Activated CD8-positive, alpha-beta T cell treated with anti-CD3 and anti-CD28 coated beads, Interleukin-2, amount 10 ng/mL, durations not matched to agents 7 days and 5 days (primary cell): ENCODE measurements at regions not wholly inside any gene's neighbourhood (a gene's known extent, or its start where the extent isn't known, plus 50 kb on each side); places are given as distances from the start of the nearest gene placed in this dataset.
"Not testable (repeated sequence)": the region's sequence is repeated elsewhere in the genome, so short reads cannot be mapped to it uniquely, and the experiment has no call there.

Source experiments
- ATAC-seq: fragments of 150-1000 bp; cut with Tn5 transposase; one replicate; pipeline ENCODE4 v1.10.0; 2021; ENCODE audit warnings: moderate library complexity
- CTCF ChIA-PET: fragments of 350-600 bp; sonication (Branson Sonifier 250); formaldehyde crosslinking; loops from one replicate; lab custom pipeline; 2021; ENCODE audit warnings: antibody characterized with exemption; lab: Charles Lee
- POLR2A ChIA-PET: fragments of 350-600 bp; sonication (Branson Sonifier 250); formaldehyde crosslinking; loops from one replicate; lab custom pipeline; 2021; ENCODE audit warnings: antibody characterized with exemption; lab: Charles Lee
- DNase-seq: peaks from one replicate; pipeline ENCODE4 v3.0.0-alpha.2; 2020
- H3K27ac Mint-ChIP-seq: one replicate; pipeline ENCODE4 v1.8.0; 2021; ENCODE audit warnings: mild to moderate bottlenecking, mixed read lengths
- H3K27me3 Mint-ChIP-seq: one replicate; pipeline ENCODE4 v1.8.0; 2021; ENCODE audit warnings: low read depth, mixed read lengths
- H3K36me3 Mint-ChIP-seq: one replicate; pipeline ENCODE4 v1.8.0; 2021; ENCODE audit warnings: low read depth, mixed read lengths
- H3K4me1 Mint-ChIP-seq: one replicate; pipeline ENCODE4 v1.8.0; 2021; ENCODE audit warnings: low read depth, mixed read lengths
- H3K4me3 Mint-ChIP-seq: one replicate; pipeline ENCODE4 v1.8.0; 2021; ENCODE audit warnings: mild to moderate bottlenecking, mixed read lengths
- H3K9me3 Mint-ChIP-seq: one replicate; pipeline ENCODE4 v1.8.0; 2022; ENCODE audit warnings: mixed read lengths; ENCODE audit not compliant: insufficient read depth

- no peak for ATAC-seq
- Mint-ChIP-seq H3K36me3 (no peaks in the 10 kb centered on the region), H3K4me3 (no peak overlapping the region), H3K9me3 (no peaks in the 10 kb centered on the region), H3K4me1 (peaks cover 75% of the 10 kb centered on the region), H3K27ac (peak overlapping the region; percentile 99), H3K27me3 (no peaks in the 10 kb centered on the region)
- no peak for DNase-seq
- ChIA-PET CTCF (interaction anchor here (0.6 to 13.1 kb wide), 11 partner anchors 9 to 218 kb away, joined by 3 to 271 read pairs (median 15); no protein-coding TSS in a partner anchor), POLR2A (interaction anchor here (0.9 to 6.3 kb wide), 5 partner anchors 26 to 106 kb away, joined by 3 to 63 read pairs (median 6); partner anchors contain the start of gene KLF13)
Measured at GRCh38 chr15:31433091-31433490, 106.5 kb downstream of the KLF13 start.

- POLR2A ChIA-PET = interaction anchor here (0.9 to 6.3 kb wide), 8 partner anchors 26 to 106 kb away, joined by 3 to 92 read pairs (median 8); partner anchors contain the start of gene KLF13
- ATAC-seq (no peak), DNase-seq (no peak)
- Mint-ChIP-seq H3K27me3 (no peaks in the 10 kb centered on the region), H3K9me3 (no peaks in the 10 kb centered on the region), H3K4me3 (no peak overlapping the region), H3K36me3 (no peaks in the 10 kb centered on the region), H3K27ac (peak overlapping the region; percentile 99), H3K4me1 (peaks cover 79% of the 10 kb centered on the region)
- CTCF ChIA-PET = interaction anchor here (0.8 to 13.1 kb wide), 14 partner anchors 9 to 233 kb away, joined by 3 to 271 read pairs (median 14); no protein-coding TSS in a partner anchor
Measured at GRCh38 chr15:31433574-31433973, 106.9 kb downstream of the KLF13 start.

GRCh38 chr15:31434275-31434587 lies 107.6 kb downstream of the KLF13 start:
- no peaks in the 10 kb centered on the region for H3K36me3 Mint-ChIP-seq
- DNase-seq (no peak), ATAC-seq (no peak)
- H3K4me1 Mint-ChIP-seq = peaks cover 81% of the 10 kb centered on the region
- no peaks in the 10 kb centered on the region for H3K9me3 Mint-ChIP-seq
- CTCF ChIA-PET = interaction anchor here (0.9 to 13.1 kb wide), 37 partner anchors 10 to 540 kb away, joined by 3 to 271 read pairs (median 8); no protein-coding TSS in a partner anchor
- POLR2A ChIA-PET = interaction anchor here (0.5 to 6.3 kb wide), 36 partner anchors 9 to 171 kb away, joined by 3 to 92 read pairs (median 4); partner anchors contain the start of gene KLF13
- peak overlapping the region; percentile 74 for H3K4me3 Mint-ChIP-seq
- no peaks in the 10 kb centered on the region for H3K27me3 Mint-ChIP-seq
- H3K27ac Mint-ChIP-seq = peak overlapping the region; percentile 99

- ATAC-seq (peak; percentile 77), DNase-seq (peak; percentile 95)
- H3K27me3 Mint-ChIP-seq = no peaks in the 10 kb centered on the region
- H3K9me3 Mint-ChIP-seq = no peaks in the 10 kb centered on the region
- peak overlapping the region; percentile 74 for H3K4me3 Mint-ChIP-seq
- ChIA-PET POLR2A (interaction anchor here (0.5 to 6.3 kb wide), 41 partner anchors 9 to 220 kb away, joined by 3 to 92 read pairs (median 5); partner anchors contain the start of gene KLF13), CTCF (interaction anchor here (0.8 to 13.1 kb wide), 44 partner anchors 9 to 541 kb away, joined by 3 to 271 read pairs (median 6); partner anchors contain the start of gene KLF13)
- H3K27ac Mint-ChIP-seq = peak overlapping the region; percentile 99
- H3K36me3 Mint-ChIP-seq = no peaks in the 10 kb centered on the region
- H3K4me1 Mint-ChIP-seq = peaks cover 86% of the 10 kb centered on the region
Measured at GRCh38 chr15:31434588-31435260, 108.1 kb downstream of the KLF13 start.

GRCh38 chr15:31435261-31435911 lies 108.8 kb downstream of the KLF13 start:
- DNase-seq (peak; percentile 92), ATAC-seq (peak; percentile 71)
- Mint-ChIP-seq H3K27ac (peak overlapping the region; percentile 99), H3K4me3 (peak overlapping the region; percentile 74), H3K36me3 (no peaks in the 10 kb centered on the region), H3K4me1 (peaks cover 83% of the 10 kb centered on the region), H3K9me3 (no peaks in the 10 kb centered on the region), H3K27me3 (no peaks in the 10 kb centered on the region)
- CTCF ChIA-PET = interaction anchor here (0.8 to 13.1 kb wide), 44 partner anchors 8 to 541 kb away, joined by 3 to 271 read pairs (median 6); partner anchors contain the start of gene KLF13
- POLR2A ChIA-PET = interaction anchor here (1.0 to 6.3 kb wide), 34 partner anchors 8 to 220 kb away, joined by 3 to 92 read pairs (median 6); partner anchors contain the start of gene KLF13

- Mint-ChIP-seq H3K4me1 (peaks cover 82% of the 10 kb centered on the region), H3K27ac (peak overlapping the region; percentile 99), H3K36me3 (no peaks in the 10 kb centered on the region), H3K4me3 (peak overlapping the region; percentile 74), H3K27me3 (no peaks in the 10 kb centered on the region), H3K9me3 (no peaks in the 10 kb centered on the region)
- ChIA-PET POLR2A (interaction anchor here (0.8 to 6.3 kb wide), 20 partner anchors 30 to 221 kb away, joined by 3 to 92 read pairs (median 8); partner anchors contain the start of gene KLF13), CTCF (interaction anchor here (0.9 to 13.1 kb wide), 29 partner anchors 8 to 238 kb away, joined by 3 to 271 read pairs (median 8); partner anchors contain the start of gene KLF13)
- peak; percentile 12 for ATAC-seq
- DNase-seq = peak; percentile 54
Measured at GRCh38 chr15:31435912-31436628, 109.4 kb downstream of the KLF13 start.

- Mint-ChIP-seq H3K4me3 (no peak overlapping the region), H3K27ac (peak overlapping the region; percentile 99), H3K27me3 (no peaks in the 10 kb centered on the region), H3K4me1 (peaks cover 87% of the 10 kb centered on the region), H3K9me3 (no peaks in the 10 kb centered on the region), H3K36me3 (no peaks in the 10 kb centered on the region)
- ChIA-PET POLR2A (interaction anchor here (0.8 to 6.3 kb wide), 7 partner anchors 11 to 110 kb away, joined by 3 to 92 read pairs (median 7); partner anchors contain the start of gene KLF13), CTCF (interaction anchor here (0.6 to 13.1 kb wide), 17 partner anchors 11 to 540 kb away, joined by 3 to 271 read pairs (median 4); no protein-coding TSS in a partner anchor)
- ATAC-seq (no peak), DNase-seq (peak; percentile 29)
Measured at GRCh38 chr15:31437686-31438085, 111.1 kb downstream of the KLF13 start.

GRCh38 chr15:31438601-31439265 lies 112.1 kb downstream of the KLF13 start:
- CTCF ChIA-PET = interaction anchor here (0.7 to 13.1 kb wide), 15 partner anchors 10 to 539 kb away, joined by 3 to 271 read pairs (median 4); no protein-coding TSS in a partner anchor
- no peak for DNase-seq
- Mint-ChIP-seq H3K27me3 (no peaks in the 10 kb centered on the region), H3K4me1 (peaks cover 83% of the 10 kb centered on the region), H3K27ac (peak overlapping the region; percentile 99), H3K36me3 (no peaks in the 10 kb centered on the region), H3K4me3 (no peak overlapping the region), H3K9me3 (no peaks in the 10 kb centered on the region)
- POLR2A ChIA-PET = interaction anchor here (0.8 to 6.3 kb wide), 6 partner anchors 10 to 111 kb away, joined by 4 to 92 read pairs (median 8); partner anchors contain the start of gene KLF13
- no peak for ATAC-seq

- no peaks in the 10 kb centered on the region for H3K9me3 Mint-ChIP-seq
- CTCF ChIA-PET = interaction anchor here (0.6 to 13.1 kb wide), 17 partner anchors 9 to 120 kb away, joined by 3 to 271 read pairs (median 4); no protein-coding TSS in a partner anchor
Measured at GRCh38 chr15:31439328-31439727, 112.7 kb downstream of the KLF13 start.

GRCh38 chr15:31440216-31440615 lies 113.6 kb downstream of the KLF13 start:
- ChIA-PET POLR2A (interaction anchor here (0.9 to 1.0 kb wide), 2 partner anchors 33 to 79 kb away, joined by 3 read pairs; no protein-coding TSS in a partner anchor), CTCF (interaction anchor here (0.8 to 13.1 kb wide), 13 partner anchors 11 to 121 kb away, joined by 3 to 271 read pairs (median 4); no protein-coding TSS in a partner anchor)
- H3K9me3 Mint-ChIP-seq, DNase-seq, H3K36me3 Mint-ChIP-seq, ATAC-seq, H3K27me3 Mint-ChIP-seq: not testable (repeated sequence)
- Mint-ChIP-seq H3K4me3 (peak overlapping the region; percentile 72), H3K4me1 (peaks cover 76% of the 10 kb centered on the region), H3K27ac (peak overlapping the region; percentile 81)

More at GRCh38 chr15:31439328-31439727, 112.7 kb downstream of the KLF13 start:
- POLR2A ChIA-PET = interaction anchor here (1.2 to 5.5 kb wide), 2 partner anchors 45 to 73 kb away, joined by 4 to 92 read pairs; no protein-coding TSS in a partner anchor
- H3K4me3 Mint-ChIP-seq = peak overlapping the region; percentile 38
- no peaks in the 10 kb centered on the region for H3K36me3 Mint-ChIP-seq
- H3K27ac Mint-ChIP-seq = peak overlapping the region; percentile 99
- DNase-seq = peak; percentile 53
- H3K4me1 Mint-ChIP-seq = peaks cover 80% of the 10 kb centered on the region
- no peak for ATAC-seq
- H3K27me3 Mint-ChIP-seq = no peaks in the 10 kb centered on the region
